Skin epidermis (tissue), 12 donors: ENCODE measurements at regions not wholly inside any gene's neighbourhood (a gene's known extent, or its start where the extent isn't known, plus 50 kb on each side); places are given as distances from the start of the nearest gene placed in this dataset.

Experiments
- H3K27ac ChIP-seq, 21 experiments: fragments of 200-600 bp; sonication (generic) in 11 of 21; one replicate each; pipeline ENCODE4 v1.5.0; 2020; ENCODE audit warnings: mild to moderate bottlenecking in 3 of 21, inconsistent platforms in 2 of 21, moderate library complexity in 2 of 21
- H3K4me3 ChIP-seq, 7 experiments: fragments of 200-600 bp; sonication (generic) in 2 of 7; one replicate each; pipeline ENCODE4 v1.5.0; 2020; ENCODE audit warnings: inconsistent platforms in 2 of 7, mild to moderate bottlenecking in 2 of 7, moderate library complexity in 1 of 7

DNA sequence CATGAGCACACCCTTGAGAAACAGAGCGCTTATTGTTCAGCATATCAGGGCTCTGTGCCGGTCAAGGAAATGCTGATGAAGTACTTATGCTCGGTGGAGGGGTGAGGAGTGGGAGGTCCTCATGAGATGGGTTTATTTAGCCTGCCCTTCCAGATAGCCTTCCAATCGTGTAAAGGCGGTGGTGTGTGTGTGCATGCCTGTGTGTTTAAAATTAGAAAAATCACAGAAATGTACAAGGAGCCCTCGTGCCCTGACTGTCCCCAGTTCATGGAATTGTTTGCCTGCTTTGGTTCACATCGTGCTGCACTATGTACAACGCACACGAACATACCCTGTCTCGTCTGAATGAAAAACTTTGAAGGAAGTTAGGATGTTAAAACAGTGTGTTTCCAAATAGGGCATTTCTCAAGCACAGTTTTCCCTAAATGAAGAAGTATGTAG, 158.6 kb downstream of the AQP4 start:
- no peak overlapping the region for H3K27ac ChIP-seq
- H3K4me3 ChIP-seq, result no peak overlapping the region

DNA sequence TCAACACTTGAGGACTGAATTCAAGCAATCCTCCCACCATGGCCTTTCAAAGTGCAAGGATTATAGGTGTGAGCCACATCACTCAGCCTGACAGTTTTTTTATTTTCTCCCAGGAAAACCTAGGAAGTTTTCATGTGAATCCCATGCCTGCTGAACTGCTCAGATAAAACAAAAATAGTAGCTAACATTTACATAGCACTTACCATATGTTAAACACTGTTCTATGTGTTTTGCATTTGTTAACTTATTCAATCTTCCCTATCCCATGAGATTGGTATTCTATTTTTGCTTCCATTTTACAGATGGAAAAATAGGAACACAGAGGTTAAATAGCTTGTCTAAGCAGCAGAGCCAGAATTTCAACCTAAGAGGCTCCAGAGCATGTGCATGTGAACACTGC, 157.4 kb upstream of the KCTD1 start:
- Histone ChIP-seq H3K27ac (no peak overlapping the region), H3K4me3 (no peak overlapping the region)

DNA sequence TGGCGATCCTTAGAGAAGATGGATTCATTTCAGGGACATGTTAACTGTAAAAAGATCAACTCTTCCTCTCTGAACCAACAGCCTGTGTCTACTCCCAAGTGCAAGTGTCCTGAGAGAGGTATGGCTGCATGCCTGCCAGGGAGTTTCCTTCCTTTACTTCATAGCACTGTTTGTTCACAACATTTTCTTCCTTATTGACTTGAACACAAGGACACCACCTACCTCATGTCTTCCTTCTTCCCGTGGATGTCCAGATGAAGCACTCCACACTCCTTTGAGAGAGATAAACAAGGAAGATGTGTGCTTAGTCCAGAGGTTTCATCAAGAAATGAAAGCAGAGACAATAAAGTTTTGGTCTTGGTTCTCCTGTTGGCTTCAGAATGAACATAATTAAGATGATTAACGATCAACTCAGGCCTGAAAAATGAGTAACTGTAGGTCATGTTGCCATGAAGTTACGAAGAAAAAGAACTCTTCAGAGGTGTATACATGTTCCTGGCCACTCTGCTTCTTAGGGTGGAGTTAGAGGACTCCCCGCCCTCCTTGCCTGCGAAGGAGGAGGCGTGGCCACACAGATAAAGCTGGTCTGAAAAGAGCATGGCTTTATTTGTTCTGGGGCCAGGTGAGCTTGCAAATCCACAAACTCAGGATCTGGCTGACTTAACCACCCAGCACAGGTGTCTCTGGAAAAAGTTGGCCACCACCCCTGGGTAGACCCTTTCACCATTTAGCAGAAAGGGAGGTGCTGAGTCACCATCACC, 155.0 kb upstream of the KCTD1 start:
- H3K27ac ChIP-seq, result no peak overlapping the region
- H3K4me3 ChIP-seq, result no peak overlapping the region

DNA sequence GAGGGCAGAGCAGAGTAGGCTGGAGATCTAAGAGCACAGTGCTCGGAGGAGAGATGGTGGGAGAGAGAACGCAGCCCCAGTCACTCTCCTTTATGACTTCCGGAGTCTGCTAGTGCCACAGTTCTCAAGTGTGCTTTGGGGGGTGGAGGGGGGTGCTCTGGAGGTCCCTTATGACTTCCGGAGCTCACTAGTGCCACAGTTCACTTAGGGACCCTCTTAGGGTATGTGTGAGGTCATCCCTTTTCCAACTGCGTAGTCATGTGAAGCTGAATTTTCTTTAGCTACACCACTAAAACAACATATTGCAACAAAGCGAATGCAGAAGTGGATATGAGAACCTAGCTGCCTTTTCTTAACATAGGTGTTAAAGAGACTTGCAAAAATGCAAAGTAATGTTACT, 153.7 kb upstream of the KCTD1 start:
- H3K27ac ChIP-seq, result no peak overlapping the region

DNA sequence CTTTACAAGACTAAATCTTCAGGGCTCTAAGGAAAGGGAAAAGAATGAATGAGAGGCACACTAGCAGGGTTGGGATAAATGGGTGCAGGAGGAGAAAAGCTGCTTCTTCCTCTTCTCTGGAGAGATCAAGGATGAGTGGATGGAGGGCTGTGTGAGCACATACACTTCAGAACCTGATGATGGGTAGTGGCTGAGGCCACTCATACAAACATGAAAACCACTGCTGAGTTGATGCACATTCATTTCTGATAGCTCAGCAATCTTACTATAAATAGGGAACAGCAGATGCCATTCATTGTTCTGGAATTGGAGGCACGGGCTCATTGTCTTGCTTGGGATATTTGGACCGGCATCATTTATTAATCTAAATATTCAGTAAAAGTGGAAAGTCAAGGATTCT, 152.4 kb upstream of the KCTD1 start:
- no peak overlapping the region for H3K4me3 ChIP-seq
- no peak overlapping the region for H3K27ac ChIP-seq

More for the DNA sequence above, 153.7 kb upstream of the KCTD1 start:
- no peak overlapping the region for H3K4me3 ChIP-seq

DNA sequence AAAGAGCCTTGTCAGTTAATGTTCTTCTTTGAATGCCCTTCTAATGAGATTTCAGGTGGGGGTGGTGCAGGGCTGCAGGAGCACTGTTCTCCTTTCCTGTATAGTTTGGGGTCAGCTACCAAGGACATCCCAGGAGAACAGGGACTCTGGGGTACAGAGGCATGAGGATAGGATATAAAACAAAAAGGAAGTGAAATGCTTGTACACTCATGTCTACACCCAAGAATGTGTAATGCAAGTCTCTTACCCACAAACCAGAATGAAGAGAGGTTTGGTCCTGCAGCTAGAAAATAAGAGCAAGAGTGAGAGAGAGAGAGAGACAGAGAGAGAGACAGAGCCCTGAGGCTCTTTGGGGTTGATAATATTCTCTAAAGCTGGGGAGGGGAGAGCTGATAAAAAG, 151.8 kb upstream of the KCTD1 start:
- H3K4me3 ChIP-seq, result no peak overlapping the region
- no peak overlapping the region for H3K27ac ChIP-seq

DNA sequence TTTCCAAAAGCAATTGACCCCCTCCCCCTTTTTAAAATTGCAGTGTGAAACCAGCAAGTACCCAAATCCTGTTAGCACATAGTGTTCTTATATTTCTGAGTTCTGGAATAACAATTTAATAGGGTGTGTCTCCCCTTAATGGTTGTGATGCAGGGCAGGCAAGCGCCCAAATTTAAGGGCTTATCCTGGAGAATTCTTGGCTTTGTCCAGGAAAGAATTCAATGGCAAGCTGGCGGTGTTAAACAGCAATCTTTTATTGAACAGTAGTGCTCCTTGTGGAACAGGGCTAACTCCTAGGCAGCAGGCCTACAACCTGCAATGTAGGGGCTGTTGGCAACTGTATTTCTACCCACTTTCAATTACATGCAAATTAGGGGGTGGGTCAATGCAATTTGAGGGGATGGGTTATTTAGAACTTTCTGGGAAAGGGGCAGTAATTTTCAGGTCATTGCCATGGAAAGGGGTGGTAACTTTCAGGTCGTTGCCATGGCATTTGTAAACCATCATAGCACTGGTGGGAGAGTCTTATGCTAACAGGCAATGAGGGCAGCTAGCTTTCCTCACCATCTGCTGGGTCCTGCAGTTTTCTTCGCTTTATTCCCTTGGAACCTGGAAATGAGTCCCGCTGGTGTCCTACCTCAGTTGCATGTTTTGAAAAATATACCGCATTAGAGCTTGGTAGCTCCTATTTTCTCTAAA, 149.0 kb upstream of the KCTD1 start:
- Histone ChIP-seq H3K27ac (no peak overlapping the region), H3K4me3 (no peak overlapping the region)

DNA sequence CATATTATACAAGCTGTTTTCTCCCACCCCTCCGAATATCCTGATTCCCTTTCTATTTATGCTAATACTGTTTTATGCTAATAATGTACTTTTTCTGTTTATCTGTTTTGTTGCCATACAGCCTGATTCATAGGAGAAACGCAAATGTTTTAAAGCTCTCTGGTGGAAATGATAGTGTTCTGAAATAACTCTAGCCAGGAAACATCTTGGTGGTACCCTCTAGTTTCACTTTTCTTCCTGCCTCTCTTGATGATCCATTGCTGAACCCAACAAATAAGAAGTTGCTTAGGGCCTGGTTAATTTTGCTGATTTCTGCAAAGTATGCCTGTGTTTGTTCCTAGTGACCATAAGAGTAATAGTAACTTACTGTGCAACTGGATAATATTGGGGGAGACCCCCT, 148.4 kb upstream of the KCTD1 start:
- H3K4me3 ChIP-seq, result no peak overlapping the region
- no peak overlapping the region for H3K27ac ChIP-seq

DNA sequence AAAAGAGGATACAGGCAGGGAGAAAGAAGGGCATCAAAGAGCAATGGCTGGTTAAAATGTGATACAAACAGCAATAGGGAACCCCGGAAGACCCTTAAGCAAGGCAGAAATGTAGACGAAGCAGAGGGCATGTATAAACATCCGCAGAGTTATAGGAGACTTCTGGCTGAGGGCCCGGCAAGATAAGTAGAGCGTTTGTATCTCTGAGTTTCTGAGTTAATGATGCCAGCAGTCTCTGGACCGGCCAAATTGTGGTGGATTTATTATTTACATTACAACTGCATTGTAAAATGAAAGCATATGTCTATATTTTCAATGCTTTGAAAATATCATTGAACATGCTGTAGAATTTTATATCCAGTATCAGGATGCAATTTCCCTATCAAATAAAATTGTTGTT, 148.0 kb upstream of the KCTD1 start:
- Histone ChIP-seq H3K4me3 (no peak overlapping the region), H3K27ac (no peak overlapping the region)

DNA sequence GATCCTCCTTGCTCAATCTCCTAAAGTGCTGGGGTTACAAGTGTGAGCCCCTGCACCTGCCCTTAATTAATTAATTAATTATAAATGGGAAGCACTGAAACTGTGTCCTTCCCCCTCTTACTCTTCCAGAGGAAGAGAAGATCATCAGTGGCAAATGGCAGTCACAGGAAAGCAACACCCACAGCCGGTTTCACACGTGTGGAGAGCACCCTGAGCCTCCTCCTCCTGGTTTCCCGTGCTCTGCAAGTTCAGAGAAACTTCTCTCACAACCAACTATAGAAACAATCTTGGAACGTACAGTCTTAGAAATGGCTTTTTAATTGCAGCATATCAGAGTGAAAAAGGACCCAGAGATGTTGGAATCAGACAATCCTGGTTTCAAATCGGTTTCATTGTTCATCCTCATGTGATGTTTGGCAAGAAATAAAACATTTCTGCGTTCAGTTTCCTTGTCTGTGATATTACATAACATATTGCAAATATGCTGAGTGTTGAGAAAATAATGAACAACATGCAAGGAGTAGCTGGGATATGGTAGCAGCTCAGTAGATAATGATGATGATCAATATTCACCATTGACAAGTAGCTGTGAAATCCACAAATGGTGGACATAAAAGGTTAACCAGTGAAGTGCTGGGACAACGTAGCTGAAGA, 141.0 kb upstream of the KCTD1 start:
- H3K4me3 ChIP-seq, result no peak overlapping the region
- no peak overlapping the region for H3K27ac ChIP-seq

DNA sequence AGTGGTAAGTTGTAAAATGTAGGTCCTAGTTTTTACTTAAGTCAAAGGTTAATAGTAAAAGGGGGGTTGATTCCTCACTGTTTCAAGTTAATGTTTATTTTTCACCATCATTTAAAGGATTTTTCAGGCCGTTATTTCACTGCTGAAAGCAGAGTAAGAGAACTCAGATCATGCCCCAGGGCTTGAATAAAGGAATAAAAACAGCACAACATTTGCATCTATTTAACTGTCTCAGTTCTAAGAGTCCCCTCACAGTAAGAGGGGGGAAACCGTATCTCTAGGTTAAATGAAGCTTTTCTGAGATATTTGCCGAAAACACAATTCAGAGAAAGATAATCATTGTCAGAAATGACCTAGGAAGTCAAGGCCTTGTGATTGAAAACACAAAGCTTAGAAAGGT, 138.2 kb upstream of the KCTD1 start:
- H3K4me3 ChIP-seq, result no peak overlapping the region
- no peak overlapping the region for H3K27ac ChIP-seq

DNA sequence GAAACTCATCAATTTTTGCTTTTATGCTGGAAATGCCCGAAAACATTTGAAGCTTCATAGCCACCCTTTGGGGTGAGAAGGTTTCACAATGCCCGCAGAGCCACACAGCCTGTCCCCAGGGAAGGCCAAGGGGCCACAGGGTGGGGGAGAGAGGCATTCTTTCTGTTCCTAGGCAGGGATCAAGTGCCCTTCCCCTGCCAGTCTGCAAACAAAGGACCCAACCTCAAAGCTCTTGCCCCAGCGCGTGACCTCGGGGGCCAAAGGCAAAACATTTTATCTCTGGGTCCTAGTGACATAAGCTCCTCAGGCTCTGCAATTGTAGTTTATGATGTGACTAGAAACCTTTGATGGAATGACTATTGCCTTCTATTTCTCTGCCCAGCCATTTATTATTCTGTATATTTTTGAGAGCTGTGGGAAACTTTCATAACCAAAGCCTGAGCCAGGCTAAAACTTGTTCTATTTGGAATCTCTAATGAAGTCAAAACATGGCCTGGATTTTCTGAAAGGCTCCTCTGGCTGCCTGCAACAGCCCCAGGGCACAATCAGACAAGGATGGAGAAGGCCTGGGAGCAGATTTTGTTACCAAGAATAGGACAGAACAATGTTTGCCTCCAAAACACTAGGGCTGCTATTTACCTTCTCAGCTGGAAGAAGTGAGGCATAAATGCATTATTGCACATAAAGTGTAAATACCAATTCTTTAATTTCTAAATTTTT, 137.2 kb upstream of the KCTD1 start:
- Histone ChIP-seq H3K4me3 (no peak overlapping the region), H3K27ac (no peak overlapping the region)

DNA sequence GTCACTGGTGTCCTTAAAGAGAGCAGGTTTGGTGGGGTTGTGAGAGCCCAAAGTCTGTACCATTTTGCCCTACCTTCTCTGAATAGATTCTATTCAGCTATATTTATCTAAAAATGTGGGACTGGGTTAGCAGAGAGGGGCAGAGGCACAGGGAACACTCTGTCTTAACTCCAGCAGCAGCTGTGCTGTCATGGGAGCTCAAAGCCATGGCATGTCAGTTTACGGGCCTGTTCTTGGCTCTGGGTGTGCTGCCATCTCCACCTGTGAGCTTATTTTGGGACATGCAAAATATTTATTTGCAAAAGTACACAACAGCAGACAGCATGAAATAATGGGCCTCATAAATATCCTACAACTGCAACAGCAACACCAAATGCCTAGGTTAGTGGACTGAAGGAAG, 129.6 kb upstream of the KCTD1 start:
- Histone ChIP-seq H3K4me3 (no peak overlapping the region), H3K27ac (no peak overlapping the region)

DNA sequence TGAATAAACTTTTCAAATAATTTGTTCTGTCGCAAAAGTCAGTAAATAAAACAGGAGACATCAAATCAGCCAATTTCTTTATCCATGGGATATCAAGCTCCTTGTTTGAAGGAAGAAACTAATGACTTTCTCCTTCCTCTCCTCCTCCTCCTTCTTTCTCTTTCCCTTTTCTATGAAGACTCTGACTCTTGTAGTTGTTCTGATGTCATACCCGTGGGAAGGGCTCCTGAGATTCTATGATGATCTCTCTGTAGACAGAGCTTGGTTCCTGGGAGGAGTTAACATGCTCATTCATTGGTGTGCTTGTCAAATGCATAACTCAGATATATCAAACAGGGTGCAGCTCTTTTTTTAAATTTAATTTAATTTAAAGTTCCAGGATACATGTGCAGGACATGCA, 118.7 kb upstream of the KCTD1 start:
- Histone ChIP-seq H3K27ac (no peak overlapping the region), H3K4me3 (no peak overlapping the region)

DNA sequence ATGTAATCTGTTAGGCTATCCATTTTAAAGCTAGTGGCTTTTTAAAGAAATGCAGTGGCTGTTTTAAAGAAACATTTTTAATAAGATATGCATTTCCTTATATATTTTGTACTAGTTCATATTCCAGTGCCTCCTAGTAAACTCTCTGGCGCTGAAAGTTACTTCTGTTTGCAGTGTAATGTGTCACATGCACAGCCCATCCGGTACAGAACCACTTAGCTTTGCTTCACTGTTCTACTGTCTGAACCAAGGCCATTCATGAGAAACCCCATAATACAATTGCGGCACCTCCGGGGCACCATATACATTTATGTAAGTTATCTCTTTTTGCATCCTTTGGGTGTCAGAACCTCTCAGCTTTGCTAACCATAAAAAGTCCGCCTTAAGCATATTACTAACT, 114.6 kb upstream of the KCTD1 start:
- Histone ChIP-seq H3K4me3 (no peak overlapping the region), H3K27ac (no peak overlapping the region)

DNA sequence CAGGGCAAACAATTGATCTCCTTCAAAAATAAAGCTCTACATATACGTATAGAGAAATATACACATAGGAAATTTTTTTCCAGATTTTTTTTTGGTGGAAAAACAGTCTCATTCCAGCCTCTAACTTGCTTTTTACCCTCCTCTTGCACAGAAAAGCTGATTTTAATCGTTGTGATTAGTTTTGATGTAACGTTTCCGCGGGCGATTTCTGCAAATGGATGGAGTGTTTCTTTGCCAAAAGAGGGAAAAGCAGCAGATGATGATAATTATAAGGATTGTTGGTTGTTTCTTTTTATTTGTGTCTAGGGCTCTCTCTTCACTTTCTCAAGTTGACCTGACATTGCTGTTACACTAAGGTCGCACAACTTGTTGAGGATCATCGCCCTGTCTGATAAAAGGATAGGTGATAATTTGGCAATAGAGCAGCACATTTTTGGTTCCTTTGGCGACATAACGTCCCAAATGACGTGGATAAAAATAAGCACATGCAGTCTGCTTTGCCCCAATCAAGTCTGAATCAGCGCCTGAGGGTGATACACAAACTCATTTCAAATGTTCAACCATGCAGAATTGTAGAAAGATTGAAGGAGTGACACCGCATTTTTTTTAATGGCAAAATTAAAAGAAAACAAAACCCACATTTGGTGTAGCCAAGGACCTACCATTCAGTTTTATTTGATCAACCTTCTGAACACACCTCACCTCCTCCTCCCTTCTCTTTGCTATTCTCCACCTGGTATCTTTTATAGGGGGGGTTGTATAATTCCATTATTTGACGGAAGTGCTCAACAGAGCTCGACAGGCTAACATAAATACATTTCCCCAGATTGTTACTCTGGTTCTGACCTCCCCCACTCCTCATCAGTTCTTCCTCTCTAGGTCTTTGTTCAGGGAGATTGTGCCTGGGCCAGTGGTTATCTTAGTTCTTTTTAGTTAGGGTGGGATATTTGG, 109.6 kb upstream of the KCTD1 start:
- Histone ChIP-seq H3K4me3 (peak overlapping the region; percentile 30 to 82 (median 58)), H3K27ac (peak overlapping the region in 4 of 21 experiments; percentile 67 to 83 (median 80))

DNA sequence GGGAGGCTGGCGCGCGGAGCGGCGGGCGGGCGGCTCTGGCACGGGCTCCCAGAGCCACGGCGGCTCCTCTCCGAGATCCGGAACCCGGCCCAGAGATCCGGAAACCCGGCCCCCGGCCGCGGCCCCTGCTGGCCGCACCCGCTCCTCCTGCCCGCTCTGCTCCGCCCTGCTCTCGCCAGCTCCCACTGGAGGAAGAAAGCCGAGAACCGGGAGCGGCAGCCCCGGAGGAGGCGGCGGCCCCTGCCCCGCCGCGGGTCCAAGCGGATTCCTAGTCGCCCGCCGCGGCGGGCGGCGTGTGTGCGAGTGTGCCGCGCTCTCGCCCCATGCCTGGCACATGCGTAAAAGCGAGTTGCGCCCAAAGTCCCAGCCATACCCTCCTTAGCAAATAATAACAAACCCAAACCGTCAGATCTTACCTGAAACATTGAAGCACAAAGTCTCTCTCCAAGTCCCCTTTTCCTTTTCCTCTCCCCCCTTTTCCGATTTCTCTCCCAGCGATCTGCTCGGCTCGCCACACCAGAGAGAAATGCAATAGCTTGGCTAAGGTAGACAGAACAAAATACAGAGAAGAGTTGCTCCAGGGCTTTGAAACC, 108.7 kb upstream of the KCTD1 start:
- Histone ChIP-seq H3K4me3 (peak overlapping the region; percentile 30 to 82 (median 58)), H3K27ac (peak overlapping the region in 14 of 21 experiments; percentile 9 to 87 (median 74))

DNA sequence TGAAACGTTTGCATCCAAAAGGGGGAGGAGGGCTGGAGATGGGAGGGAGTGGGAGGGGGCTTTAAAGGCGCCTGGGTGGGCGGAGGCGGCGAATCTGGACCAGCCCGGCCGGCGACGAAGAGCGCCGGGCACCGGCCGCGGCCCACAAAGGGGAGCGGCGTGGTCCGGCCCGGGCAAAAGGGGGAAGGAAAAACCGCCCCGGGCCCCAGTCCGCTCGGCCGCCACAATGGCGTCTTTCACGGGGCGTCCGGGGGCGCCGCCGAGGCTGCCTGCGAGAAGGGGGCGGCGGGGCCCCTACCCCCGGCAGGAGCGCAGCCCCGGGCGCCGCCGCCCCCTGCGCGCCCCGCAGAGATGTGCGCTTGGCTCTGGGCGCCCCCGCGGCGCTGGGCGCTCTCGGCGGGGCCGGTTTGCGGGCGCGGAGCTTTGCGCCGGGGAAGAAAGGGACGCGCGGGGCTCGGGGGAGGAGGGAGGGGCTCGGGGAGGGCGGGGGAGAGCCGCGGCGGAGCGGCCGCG, 108.1 kb upstream of the KCTD1 start:
- Histone ChIP-seq H3K27ac (peak overlapping the region in 14 of 21 experiments; percentile 9 to 87 (median 74)), H3K4me3 (peak overlapping the region; percentile 30 to 82 (median 58))
